ENCODE measurements at regions not wholly inside any gene's neighbourhood (a gene's known extent, or its start where the extent isn't known, plus 50 kb on each side); places are given as distances from the start of the nearest gene placed in this dataset.

DNA sequence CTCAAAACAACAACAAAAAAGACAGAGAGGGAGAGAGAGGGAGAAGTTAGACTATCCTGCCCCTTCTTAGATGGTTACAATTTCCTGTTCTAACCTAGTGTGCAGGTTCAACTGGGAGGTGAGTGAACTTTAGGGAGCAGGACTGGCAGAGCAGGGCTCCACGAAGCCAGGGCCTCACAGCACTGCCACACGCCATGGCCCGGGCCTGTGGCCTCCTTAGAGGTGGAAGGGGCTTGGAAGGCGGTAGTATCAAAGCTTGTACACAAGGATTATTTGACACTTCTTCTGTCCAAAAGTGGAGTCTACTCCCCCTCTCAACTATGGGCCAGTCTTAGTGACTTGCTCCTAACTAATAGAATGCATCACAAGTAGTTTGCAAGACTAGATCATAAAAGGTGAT lies 62.9 kb upstream of the TMEM72 start:
- TF ChIP-seq EZH2 (IDR thresholded peaks at IDR 0.05) (no peak), POLR2A (IDR thresholded peaks at IDR 0.05; ENCODE audit: borderline replicate concordance, extremely low read depth, insufficient read depth, insufficient read length) (no peak), REST (IDR thresholded peaks at IDR 0.05; ENCODE audit: low read depth) (no peak), CEBPB (IDR thresholded peaks at IDR 0.05; ENCODE audit: low read depth) (no peak)
- TF ChIP-seq, protein P1, sequence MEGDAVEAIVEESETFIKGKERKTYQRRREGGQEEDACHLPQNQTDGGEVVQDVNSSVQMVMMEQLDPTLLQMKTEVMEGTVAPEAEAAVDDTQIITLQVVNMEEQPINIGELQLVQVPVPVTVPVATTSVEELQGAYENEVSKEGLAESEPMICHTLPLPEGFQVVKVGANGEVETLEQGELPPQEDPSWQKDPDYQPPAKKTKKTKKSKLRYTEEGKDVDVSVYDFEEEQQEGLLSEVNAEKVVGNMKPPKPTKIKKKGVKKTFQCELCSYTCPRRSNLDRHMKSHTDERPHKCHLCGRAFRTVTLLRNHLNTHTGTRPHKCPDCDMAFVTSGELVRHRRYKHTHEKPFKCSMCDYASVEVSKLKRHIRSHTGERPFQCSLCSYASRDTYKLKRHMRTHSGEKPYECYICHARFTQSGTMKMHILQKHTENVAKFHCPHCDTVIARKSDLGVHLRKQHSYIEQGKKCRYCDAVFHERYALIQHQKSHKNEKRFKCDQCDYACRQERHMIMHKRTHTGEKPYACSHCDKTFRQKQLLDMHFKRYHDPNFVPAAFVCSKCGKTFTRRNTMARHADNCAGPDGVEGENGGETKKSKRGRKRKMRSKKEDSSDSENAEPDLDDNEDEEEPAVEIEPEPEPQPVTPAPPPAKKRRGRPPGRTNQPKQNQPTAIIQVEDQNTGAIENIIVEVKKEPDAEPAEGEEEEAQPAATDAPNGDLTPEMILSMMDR (IDR thresholded peaks at IDR 0.05 in 2 of 3, conservative IDR thresholded peaks at IDR 0.05 in 1 of 3; ENCODE audit: borderline replicate concordance in 1 of 3, insufficient read depth in 1 of 3, low read depth in 2 of 3, low read length in 2 of 3): no peak
- TF ChIP-seq, protein P2, sequence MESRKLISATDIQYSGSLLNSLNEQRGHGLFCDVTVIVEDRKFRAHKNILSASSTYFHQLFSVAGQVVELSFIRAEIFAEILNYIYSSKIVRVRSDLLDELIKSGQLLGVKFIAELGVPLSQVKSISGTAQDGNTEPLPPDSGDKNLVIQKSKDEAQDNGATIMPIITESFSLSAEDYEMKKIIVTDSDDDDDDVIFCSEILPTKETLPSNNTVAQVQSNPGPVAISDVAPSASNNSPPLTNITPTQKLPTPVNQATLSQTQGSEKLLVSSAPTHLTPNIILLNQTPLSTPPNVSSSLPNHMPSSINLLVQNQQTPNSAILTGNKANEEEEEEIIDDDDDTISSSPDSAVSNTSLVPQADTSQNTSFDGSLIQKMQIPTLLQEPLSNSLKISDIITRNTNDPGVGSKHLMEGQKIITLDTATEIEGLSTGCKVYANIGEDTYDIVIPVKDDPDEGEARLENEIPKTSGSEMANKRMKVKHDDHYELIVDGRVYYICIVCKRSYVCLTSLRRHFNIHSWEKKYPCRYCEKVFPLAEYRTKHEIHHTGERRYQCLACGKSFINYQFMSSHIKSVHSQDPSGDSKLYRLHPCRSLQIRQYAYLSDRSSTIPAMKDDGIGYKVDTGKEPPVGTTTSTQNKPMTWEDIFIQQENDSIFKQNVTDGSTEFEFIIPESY (IDR thresholded peaks at IDR 0.05; ENCODE audit: extremely low read depth, insufficient replicate concordance, low read length): no peak

Measured in HCT116 (cell line).